GM21786 (cell line): ENCODE measurements at regions not wholly inside any gene's neighbourhood (a gene's known extent, or its start where the extent isn't known, plus 50 kb on each side); places are given as distances from the start of the nearest gene placed in this dataset.

Experiments used
- ATAC-seq: cut with Tn5 transposase; IDR thresholded peaks from one replicate; pipeline ENCODE4 v1.9.1; 2021; ENCODE audit not compliant: unreplicated experiment

- no peak for ATAC-seq
Observed at GRCh38 chr6:165920896-165921671, 246.6 kb downstream of the TBXT start.

- no peak for ATAC-seq
Observed at GRCh38 chr6:165917576-165917975, 250.1 kb downstream of the TBXT start.

GRCh38 chr6:165915022-165915770 is 252.2 kb upstream of the PDE10A start:
- no peak for ATAC-seq

GRCh38 chr6:165913676-165914570 is 250.9 kb upstream of the PDE10A start:
- ATAC-seq: no peak

GRCh38 chr6:165910184-165910966 is 247.3 kb upstream of the PDE10A start:
- no peak for ATAC-seq

- ATAC-seq: no peak
Observed at GRCh38 chr6:165906736-165907135, 243.7 kb upstream of the PDE10A start.

GRCh38 chr6:165905744-165906143 is 242.7 kb upstream of the PDE10A start:
- no peak for ATAC-seq

- ATAC-seq: no peak
Observed at GRCh38 chr6:165900970-165901369, 237.9 kb upstream of the PDE10A start.

- no peak for ATAC-seq
Observed at GRCh38 chr6:165899611-165900010, 236.6 kb upstream of the PDE10A start.

- no peak for ATAC-seq
Observed at GRCh38 chr6:165895421-165896165, 232.6 kb upstream of the PDE10A start.

GRCh38 chr6:165894171-165894825 is 231.3 kb upstream of the PDE10A start:
- ATAC-seq: no peak

- ATAC-seq: no peak
Observed at GRCh38 chr6:165893431-165893830, 230.4 kb upstream of the PDE10A start.

GRCh38 chr6:165891320-165891719 is 228.3 kb upstream of the PDE10A start:
- ATAC-seq: no peak

- no peak for ATAC-seq
Observed at GRCh38 chr6:165890404-165890735, 227.3 kb upstream of the PDE10A start.

- no peak for ATAC-seq
Observed at GRCh38 chr6:165889636-165890403, 226.8 kb upstream of the PDE10A start.

GRCh38 chr6:165886169-165886568 is 223.1 kb upstream of the PDE10A start:
- ATAC-seq: no peak

GRCh38 chr6:165884813-165885765 is 222.0 kb upstream of the PDE10A start:
- peak; percentile 93 for ATAC-seq
